ENCODE measurements at regions not wholly inside any gene's neighbourhood (a gene's known extent, or its start where the extent isn't known, plus 50 kb on each side); places are given as distances from the start of the nearest gene placed in this dataset.
"Not testable (repeated sequence)": the region's sequence is repeated elsewhere in the genome, so short reads cannot be mapped to it uniquely, and the experiment has no call there.

DNA sequence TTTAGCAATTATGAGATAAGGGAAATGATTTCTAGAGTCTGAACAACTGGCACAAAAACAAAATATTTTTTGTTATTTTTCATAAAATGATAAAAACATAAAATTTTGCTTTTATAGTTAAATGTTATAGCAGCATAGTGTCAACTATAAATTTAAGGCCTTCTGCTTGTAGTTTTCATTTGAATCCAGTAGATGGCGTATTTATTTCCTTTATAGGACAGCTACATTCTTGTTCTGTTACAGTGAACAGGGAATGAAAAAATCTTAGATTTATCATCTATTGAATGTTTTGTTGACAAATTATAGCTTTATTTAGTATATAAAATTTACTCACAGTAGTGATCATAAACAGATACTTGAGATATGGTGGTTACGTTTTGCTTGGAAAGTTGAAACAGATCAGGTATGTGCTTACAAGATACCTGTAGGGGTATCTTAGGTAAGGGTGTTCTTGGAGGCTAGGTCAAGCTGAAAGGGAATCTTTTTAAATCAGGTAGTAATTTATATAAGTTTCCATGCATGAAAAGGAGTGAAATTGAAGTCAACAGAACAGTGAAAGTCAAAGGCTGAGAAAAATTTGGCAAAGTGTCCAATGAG, 239.3 kb upstream of the GRIN3A start:
- H3K36me3 ChIP-seq (ENCODE audit: control insufficient read depth, insufficient read depth, low read length) = no peaks in the 10 kb centered on the region
- H3K4me3 ChIP-seq (ENCODE audit: low read length) = no peak overlapping the region
- H3K4me1 ChIP-seq (ENCODE audit: control insufficient read depth, insufficient read depth, low read length) = no peaks in the 10 kb centered on the region
- H3K27me3 ChIP-seq (ENCODE audit: control insufficient read depth, insufficient read depth, low read length) = no peaks in the 10 kb centered on the region
- DNase-seq (ENCODE audit: low read depth, low spot score) = no peak
- WGBS (ENCODE audit: insufficient coverage, insufficient read length) = no CpG with 5 or more reads among the region's 2 CpGs
- H3K27ac ChIP-seq (ENCODE audit: low read length) = no peak overlapping the region
- no peaks in the 10 kb centered on the region; the same call in 1 of the 2 replicates for H3K9me3 ChIP-seq (ENCODE audit: control insufficient read depth, insufficient read depth, low read length)

DNA sequence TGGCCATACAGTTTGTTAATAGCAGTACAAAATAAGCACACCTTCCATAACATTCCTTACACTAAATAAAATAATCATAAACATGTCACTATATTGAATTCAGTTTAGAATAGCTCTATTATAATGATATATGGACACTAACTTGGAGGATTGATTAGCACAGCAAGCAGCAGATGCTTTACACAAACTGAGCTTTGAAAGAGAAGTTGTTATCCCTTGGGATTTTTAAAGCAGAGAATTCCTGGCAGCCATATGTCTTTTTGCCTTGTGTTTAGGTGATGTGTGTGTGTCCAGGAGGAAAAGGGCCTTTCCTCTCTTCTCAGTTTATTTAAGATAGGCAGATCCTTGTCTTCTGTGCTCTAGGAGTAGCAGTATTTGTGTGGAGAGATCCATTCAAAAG, 232.2 kb upstream of the GRIN3A start:
- no peaks in the 10 kb centered on the region for H3K27me3 ChIP-seq (ENCODE audit: control insufficient read depth, insufficient read depth, low read length)
- no peaks in the 10 kb centered on the region; the same call in 1 of the 2 replicates for H3K9me3 ChIP-seq (ENCODE audit: control insufficient read depth, insufficient read depth, low read length)
- H3K4me3 ChIP-seq (ENCODE audit: low read length) = no peak overlapping the region
- DNase-seq (ENCODE audit: low read depth, low spot score) = no peak
- H3K4me1 ChIP-seq (ENCODE audit: control insufficient read depth, insufficient read depth, low read length) = no peaks in the 10 kb centered on the region
- H3K36me3 ChIP-seq (ENCODE audit: control insufficient read depth, insufficient read depth, low read length) = no peaks in the 10 kb centered on the region
- H3K27ac ChIP-seq (ENCODE audit: low read length) = no peak overlapping the region

DNA sequence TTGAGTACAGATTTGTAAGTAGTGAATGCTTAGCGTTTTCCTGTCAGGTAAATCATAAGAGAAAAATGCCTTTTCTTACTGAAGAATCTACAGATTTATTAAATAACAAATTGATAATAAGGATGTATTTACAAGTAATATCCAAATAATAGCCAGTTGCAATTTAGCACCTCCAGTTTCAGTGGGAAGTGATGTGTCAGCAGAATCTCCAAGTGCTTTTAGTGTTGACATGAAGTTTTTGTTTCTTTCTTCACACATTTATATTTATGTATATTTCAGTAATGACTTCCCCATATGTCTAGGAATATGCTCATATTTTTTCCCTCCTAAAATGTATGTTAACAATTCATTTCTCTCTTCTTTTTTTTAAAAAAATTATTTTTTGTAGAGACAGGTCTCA, 229.9 kb upstream of the GRIN3A start:
- Histone ChIP-seq H3K4me1 (ENCODE audit: control insufficient read depth, insufficient read depth, low read length) (no peaks in the 10 kb centered on the region), H3K27me3 (ENCODE audit: control insufficient read depth, insufficient read depth, low read length) (no peaks in the 10 kb centered on the region), H3K4me3 (ENCODE audit: low read length) (no peak overlapping the region), H3K27ac (ENCODE audit: low read length) (no peak overlapping the region), H3K36me3 (ENCODE audit: control insufficient read depth, insufficient read depth, low read length) (no peaks in the 10 kb centered on the region), H3K9me3 (ENCODE audit: control insufficient read depth, insufficient read depth, low read length) (peaks cover 4% of the 10 kb centered on the region)
- no peak for DNase-seq (ENCODE audit: low read depth, low spot score)
- WGBS (ENCODE audit: insufficient coverage, insufficient read length) = no CpG with 5 or more reads among the region's 1 CpG

DNA sequence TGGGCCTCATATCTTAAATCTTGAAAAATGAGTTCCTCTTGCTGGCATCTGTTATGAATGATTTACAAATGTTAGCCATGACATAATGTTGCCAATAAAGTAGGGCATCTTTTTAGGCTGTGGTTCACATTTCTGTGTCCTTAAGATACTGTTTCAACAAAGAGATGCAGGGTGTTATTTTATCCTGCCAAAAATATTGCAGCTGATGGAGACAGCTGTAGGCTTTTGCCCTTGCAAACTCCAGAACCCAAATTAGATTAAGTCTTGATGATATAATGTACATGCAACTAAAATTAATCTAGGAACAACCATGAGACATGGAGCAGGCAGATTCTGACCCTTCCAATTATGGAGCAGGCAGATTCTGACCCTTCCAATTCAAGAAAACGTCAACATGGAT, 228.2 kb upstream of the GRIN3A start:
- DNase-seq (ENCODE audit: low read depth, low spot score) = no peak
- WGBS (ENCODE audit: insufficient coverage, insufficient read length) = no CpG with 5 or more reads among the region's 1 CpG

DNA sequence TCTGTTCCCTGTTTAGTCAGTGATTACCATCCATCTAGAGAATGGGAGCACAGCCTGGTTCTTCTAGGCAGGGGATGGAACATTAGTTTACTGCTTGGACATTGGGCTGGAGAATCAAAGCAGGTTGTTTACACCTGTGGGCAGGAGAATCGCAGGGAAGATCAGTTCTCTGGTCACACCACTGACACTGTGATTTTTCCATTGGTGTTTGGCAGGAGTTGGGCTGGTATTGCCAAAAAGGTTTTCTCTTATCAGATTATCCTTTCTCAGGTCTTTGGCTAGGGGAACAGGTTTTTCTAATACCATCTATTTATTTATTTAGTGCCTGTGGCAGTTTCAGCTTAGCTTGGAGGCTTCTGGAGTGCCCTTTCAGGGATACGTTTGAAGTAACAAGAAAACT, 219.3 kb upstream of the GRIN3A start:
- Histone ChIP-seq H3K27ac (ENCODE audit: low read length) (no peak overlapping the region), H3K4me1 (ENCODE audit: control insufficient read depth, insufficient read depth, low read length) (no peaks in the 10 kb centered on the region), H3K27me3 (ENCODE audit: control insufficient read depth, insufficient read depth, low read length) (no peaks in the 10 kb centered on the region), H3K9me3 (ENCODE audit: control insufficient read depth, insufficient read depth, low read length) (peaks cover 9% of the 10 kb centered on the region), H3K4me3 (ENCODE audit: low read length) (no peak overlapping the region), H3K36me3 (ENCODE audit: control insufficient read depth, insufficient read depth, low read length) (no peaks in the 10 kb centered on the region)
- no peak for DNase-seq (ENCODE audit: low read depth, low spot score)
- whole genome bisulfite sequencing (ENCODE audit: insufficient coverage, insufficient read length) = no CpG with 5 or more reads among the region's 2 CpGs

More for the DNA sequence above, 228.2 kb upstream of the GRIN3A start:
- Histone ChIP-seq H3K27me3 (ENCODE audit: control insufficient read depth, insufficient read depth, low read length) (no peaks in the 10 kb centered on the region), H3K9me3 (ENCODE audit: control insufficient read depth, insufficient read depth, low read length) (peaks cover 4% of the 10 kb centered on the region), H3K4me3 (ENCODE audit: low read length) (no peak overlapping the region), H3K4me1 (ENCODE audit: control insufficient read depth, insufficient read depth, low read length) (no peaks in the 10 kb centered on the region), H3K27ac (ENCODE audit: low read length) (no peak overlapping the region), H3K36me3 (ENCODE audit: control insufficient read depth, insufficient read depth, low read length) (no peaks in the 10 kb centered on the region)

DNA sequence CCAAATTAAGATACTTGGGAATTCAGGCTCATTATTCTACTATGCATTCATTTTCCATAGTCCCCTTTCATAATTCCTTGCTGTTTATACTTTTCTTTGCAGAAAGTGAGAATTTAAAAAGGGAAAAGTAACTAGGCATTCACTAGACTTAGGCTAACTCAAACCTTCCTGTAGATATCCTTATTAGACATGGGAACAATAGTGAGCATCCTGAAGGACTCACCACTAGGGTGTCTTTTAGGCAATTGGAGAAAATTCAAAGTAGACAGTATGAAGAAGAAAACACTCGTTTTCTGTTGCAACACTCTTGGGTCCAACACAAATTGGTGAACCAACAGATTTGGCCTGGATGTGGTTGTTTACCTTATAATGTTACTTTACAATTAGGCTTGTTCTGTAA, 213.2 kb upstream of the GRIN3A start:
- Histone ChIP-seq H3K27ac (ENCODE audit: low read length) (no peak overlapping the region), H3K4me3 (ENCODE audit: low read length) (no peak overlapping the region), H3K4me1 (ENCODE audit: control insufficient read depth, insufficient read depth, low read length) (no peaks in the 10 kb centered on the region), H3K36me3 (ENCODE audit: control insufficient read depth, insufficient read depth, low read length) (no peaks in the 10 kb centered on the region), H3K27me3 (ENCODE audit: control insufficient read depth, insufficient read depth, low read length) (no peaks in the 10 kb centered on the region), H3K9me3 (ENCODE audit: control insufficient read depth, insufficient read depth, low read length) (peaks cover 10% of the 10 kb centered on the region)
- no CpG with 5 or more reads among the region's 1 CpG for WGBS (ENCODE audit: insufficient coverage, insufficient read length)
- no peak for DNase-seq (ENCODE audit: low read depth, low spot score)

DNA sequence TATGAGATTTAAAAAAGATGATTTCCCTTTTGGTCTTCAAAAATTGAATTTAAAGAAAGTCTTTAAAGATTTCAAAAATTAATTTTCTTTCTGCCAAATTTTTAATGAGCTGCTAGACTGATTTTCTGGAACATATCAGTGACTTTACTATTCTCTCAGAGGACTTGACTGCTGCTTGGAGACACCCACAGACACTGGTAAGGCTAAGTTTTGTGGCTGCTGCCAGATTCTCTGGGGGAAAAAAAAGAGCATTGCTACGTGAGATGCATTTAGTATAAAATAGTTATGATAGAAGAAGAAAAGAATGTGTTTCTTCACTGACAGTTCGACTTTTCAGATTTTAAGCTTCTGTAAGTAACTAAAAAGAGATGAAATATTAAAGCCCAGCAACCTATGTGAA, 193.3 kb upstream of the GRIN3A start:
- Histone ChIP-seq H3K27ac (ENCODE audit: low read length) (no peak overlapping the region), H3K4me3 (ENCODE audit: low read length) (no peak overlapping the region), H3K36me3 (ENCODE audit: control insufficient read depth, insufficient read depth, low read length) (no peaks in the 10 kb centered on the region), H3K9me3 (ENCODE audit: control insufficient read depth, insufficient read depth, low read length) (no peaks in the 10 kb centered on the region), H3K4me1 (ENCODE audit: control insufficient read depth, insufficient read depth, low read length) (no peaks in the 10 kb centered on the region), H3K27me3 (ENCODE audit: control insufficient read depth, insufficient read depth, low read length) (no peaks in the 10 kb centered on the region)
- DNase-seq (ENCODE audit: low read depth, low spot score) = no peak
- WGBS (ENCODE audit: insufficient coverage, insufficient read length) = no CpG with 5 or more reads among the region's 2 CpGs

DNA sequence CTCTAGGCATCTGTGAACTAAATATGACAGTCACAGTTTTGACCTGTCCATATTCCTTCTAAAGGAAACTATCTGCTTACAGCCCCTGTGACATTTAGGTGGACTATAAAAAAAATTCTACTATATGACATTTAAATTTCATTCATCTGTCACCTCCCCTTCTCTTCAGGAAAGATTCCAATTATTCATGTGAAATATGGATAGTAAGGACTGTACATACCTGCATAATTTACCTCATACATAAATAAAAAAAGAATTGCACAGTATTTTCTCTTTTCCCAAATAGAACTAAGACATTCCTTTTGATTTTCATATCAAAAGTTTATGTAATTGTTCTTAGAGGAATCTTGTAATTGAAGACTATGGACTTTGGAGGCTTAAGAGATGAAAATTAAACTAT, 192.3 kb upstream of the GRIN3A start:
- H3K36me3 ChIP-seq (ENCODE audit: control insufficient read depth, insufficient read depth, low read length) = no peaks in the 10 kb centered on the region
- no peak overlapping the region for H3K27ac ChIP-seq (ENCODE audit: low read length)
- no peak overlapping the region for H3K4me3 ChIP-seq (ENCODE audit: low read length)
- no peaks in the 10 kb centered on the region for H3K9me3 ChIP-seq (ENCODE audit: control insufficient read depth, insufficient read depth, low read length)
- H3K4me1 ChIP-seq (ENCODE audit: control insufficient read depth, insufficient read depth, low read length) = no peaks in the 10 kb centered on the region
- no peaks in the 10 kb centered on the region for H3K27me3 ChIP-seq (ENCODE audit: control insufficient read depth, insufficient read depth, low read length)
- no peak for DNase-seq (ENCODE audit: low read depth, low spot score)

DNA sequence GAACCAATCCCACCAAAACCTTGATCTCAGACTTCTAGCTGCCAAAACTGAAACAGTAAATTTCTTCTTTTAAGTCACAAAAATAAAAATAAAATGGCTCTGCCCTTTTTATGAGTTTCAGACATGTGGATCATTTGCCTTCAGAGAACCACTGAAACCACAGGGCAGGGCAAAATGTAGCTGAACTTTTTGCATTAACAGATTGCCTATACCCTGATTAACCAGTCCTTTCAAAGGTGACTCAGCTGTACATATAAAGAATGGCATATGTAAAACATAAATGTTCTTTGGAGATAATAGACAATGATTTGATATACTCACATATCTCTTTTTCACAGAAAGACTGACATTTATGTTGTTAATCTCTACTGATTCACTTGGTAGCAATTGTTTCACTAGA, 187.1 kb upstream of the GRIN3A start:
- Histone ChIP-seq H3K9me3 (ENCODE audit: control insufficient read depth, insufficient read depth, low read length) (peaks cover 2% of the 10 kb centered on the region), H3K4me3 (ENCODE audit: low read length) (no peak overlapping the region), H3K4me1 (ENCODE audit: control insufficient read depth, insufficient read depth, low read length) (no peaks in the 10 kb centered on the region), H3K27ac (ENCODE audit: low read length) (no peak overlapping the region), H3K36me3 (ENCODE audit: control insufficient read depth, insufficient read depth, low read length) (no peaks in the 10 kb centered on the region), H3K27me3 (ENCODE audit: control insufficient read depth, insufficient read depth, low read length) (no peaks in the 10 kb centered on the region)
- DNase-seq (ENCODE audit: low read depth, low spot score) = no peak

DNA sequence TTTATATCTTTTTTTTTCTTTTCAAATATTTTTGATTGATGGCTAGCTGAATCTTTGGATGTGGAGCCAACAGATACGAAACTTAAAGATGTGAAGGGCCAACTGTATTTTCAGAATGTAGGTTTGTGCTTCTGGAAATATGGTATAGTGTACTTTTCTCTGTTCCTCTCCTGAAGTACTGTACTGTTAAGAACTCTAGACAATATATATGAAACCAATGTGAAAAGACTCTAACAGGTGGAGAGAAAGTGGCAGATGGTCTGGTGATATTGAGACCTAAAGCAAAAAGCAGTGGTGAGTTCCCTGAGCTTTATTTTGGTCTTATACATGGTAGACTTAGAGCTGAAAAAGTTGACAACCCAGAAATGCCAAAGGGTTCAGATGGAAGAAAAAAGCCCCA, 185.0 kb upstream of the GRIN3A start:
- Histone ChIP-seq H3K27ac (ENCODE audit: low read length) (no peak overlapping the region), H3K4me3 (ENCODE audit: low read length) (no peak overlapping the region), H3K4me1 (ENCODE audit: control insufficient read depth, insufficient read depth, low read length) (no peaks in the 10 kb centered on the region), H3K27me3 (ENCODE audit: control insufficient read depth, insufficient read depth, low read length) (no peaks in the 10 kb centered on the region), H3K36me3 (ENCODE audit: control insufficient read depth, insufficient read depth, low read length) (no peaks in the 10 kb centered on the region), H3K9me3 (ENCODE audit: control insufficient read depth, insufficient read depth, low read length) (peaks cover 3% of the 10 kb centered on the region)
- DNase-seq (ENCODE audit: low read depth, low spot score) = no peak
- no CpG with 5 or more reads among the region's 1 CpG for WGBS (ENCODE audit: insufficient coverage, insufficient read length)

DNA sequence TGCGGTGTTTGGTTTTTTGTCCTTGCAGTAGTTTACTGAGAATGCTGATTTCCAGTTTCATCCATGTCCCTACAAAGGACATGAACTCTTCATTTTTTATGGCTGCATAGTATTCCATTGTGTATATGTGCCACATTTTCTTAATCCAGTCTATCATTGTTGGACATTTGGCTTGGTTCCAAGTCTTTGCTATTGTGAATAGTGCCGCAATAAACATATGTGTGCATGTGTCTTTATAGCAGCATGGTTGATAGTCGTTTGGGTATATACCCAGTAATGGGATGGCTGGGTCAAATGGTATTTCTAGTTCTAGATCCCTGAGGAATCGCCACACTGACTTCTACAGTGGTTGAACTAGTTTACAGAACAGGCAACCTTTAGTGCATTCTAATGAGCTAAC, 178.5 kb upstream of the GRIN3A start:
- not testable (repeated sequence) for H3K4me1 ChIP-seq (ENCODE audit: control insufficient read depth, insufficient read depth, low read length); H3K9me3 ChIP-seq (ENCODE audit: control insufficient read depth, insufficient read depth, low read length); DNase-seq (ENCODE audit: low read depth, low spot score); H3K4me3 ChIP-seq (ENCODE audit: low read length); H3K27me3 ChIP-seq (ENCODE audit: control insufficient read depth, insufficient read depth, low read length); H3K27ac ChIP-seq (ENCODE audit: low read length); H3K36me3 ChIP-seq (ENCODE audit: control insufficient read depth, insufficient read depth, low read length)
- no CpG with 5 or more reads among the region's 4 CpGs for WGBS (ENCODE audit: insufficient coverage, insufficient read length)
